ENCODE measurements at regions not wholly inside any gene's neighbourhood (a gene's known extent, or its start where the extent isn't known, plus 50 kb on each side); places are given as distances from the start of the nearest gene placed in this dataset. TPM values are rescaled to one million over a fixed set of nuclear protein-coding genes. Genes with fewer than 3 reads are reported as not detected.
"Not testable (repeated sequence)": the region's sequence is repeated elsewhere in the genome, so short reads cannot be mapped to it uniquely, and the experiment has no call there.

GRCh38 chr1:148211191-148211590 lies 59.1 kb upstream of the NBPF11 start:
- not testable (repeated sequence) for H3K9me3 ChIP-seq (ENCODE audit: low read length); H3K9ac ChIP-seq (ENCODE audit: low read length); H3K9me2 ChIP-seq (replicated peaks; ENCODE audit: insufficient read depth, low read length); H3K4me2 ChIP-seq (ENCODE audit: low read depth, low read length, poor library complexity, severe bottlenecking); H3K4me3 ChIP-seq (ENCODE audit: low read length); H3K36me3 ChIP-seq (ENCODE audit: insufficient read depth, low read length); H2AFZ ChIP-seq (ENCODE audit: low read length); H3K4me1 ChIP-seq (ENCODE audit: low read length); DNase-seq; H3K27ac ChIP-seq (ENCODE audit: low read length); H3K79me2 ChIP-seq (ENCODE audit: low read length); H4K20me1 ChIP-seq (ENCODE audit: insufficient read depth, low read depth, low read length); H3K27me3 ChIP-seq (ENCODE audit: low read length)

GRCh38 chr1:148210624-148211023 lies 58.5 kb upstream of the NBPF11 start:
- not testable (repeated sequence) for H3K27me3 ChIP-seq (ENCODE audit: low read length); H3K4me3 ChIP-seq (ENCODE audit: low read length); H3K4me2 ChIP-seq (ENCODE audit: low read depth, low read length, poor library complexity, severe bottlenecking); H3K9me2 ChIP-seq (replicated peaks; ENCODE audit: insufficient read depth, low read length); H3K9ac ChIP-seq (ENCODE audit: low read length); H4K20me1 ChIP-seq (ENCODE audit: insufficient read depth, low read depth, low read length); H3K36me3 ChIP-seq (ENCODE audit: insufficient read depth, low read length); H3K9me3 ChIP-seq (ENCODE audit: low read length); H2AFZ ChIP-seq (ENCODE audit: low read length); DNase-seq; H3K27ac ChIP-seq (ENCODE audit: low read length); H3K79me2 ChIP-seq (ENCODE audit: low read length); H3K4me1 ChIP-seq (ENCODE audit: low read length)

- H2AFZ ChIP-seq (ENCODE audit: low read length); H4K20me1 ChIP-seq (ENCODE audit: insufficient read depth, low read depth, low read length); H3K4me2 ChIP-seq (ENCODE audit: low read depth, low read length, poor library complexity, severe bottlenecking); H3K9me3 ChIP-seq (ENCODE audit: low read length); H3K4me1 ChIP-seq (ENCODE audit: low read length); H3K36me3 ChIP-seq (ENCODE audit: insufficient read depth, low read length); H3K27ac ChIP-seq (ENCODE audit: low read length); H3K9me2 ChIP-seq (replicated peaks; ENCODE audit: insufficient read depth, low read length); DNase-seq; H3K4me3 ChIP-seq (ENCODE audit: low read length); H3K27me3 ChIP-seq (ENCODE audit: low read length); H3K79me2 ChIP-seq (ENCODE audit: low read length); H3K9ac ChIP-seq (ENCODE audit: low read length): not testable (repeated sequence)
Observed at GRCh38 chr1:148210166-148210565, 58.1 kb upstream of the NBPF11 start.

GRCh38 chr1:148202013-148202412 lies 49.9 kb upstream of the NBPF11 start:
- H3K9me3 ChIP-seq (ENCODE audit: low read length); H3K4me3 ChIP-seq (ENCODE audit: low read length); H3K27me3 ChIP-seq (ENCODE audit: low read length); H3K36me3 ChIP-seq (ENCODE audit: insufficient read depth, low read length); H3K79me2 ChIP-seq (ENCODE audit: low read length); H3K9ac ChIP-seq (ENCODE audit: low read length); H3K9me2 ChIP-seq (replicated peaks; ENCODE audit: insufficient read depth, low read length); H3K4me1 ChIP-seq (ENCODE audit: low read length); DNase-seq; H3K4me2 ChIP-seq (ENCODE audit: low read depth, low read length, poor library complexity, severe bottlenecking); H4K20me1 ChIP-seq (ENCODE audit: insufficient read depth, low read depth, low read length); H3K27ac ChIP-seq (ENCODE audit: low read length); H2AFZ ChIP-seq (ENCODE audit: low read length): not testable (repeated sequence)

Small RNA genes lying in the stretch of these regions (small RNA-seq; reads per million reads assigned to genes)
- gene AC239809.1 (not detected), gene MIR6077 (not detected), gene RF00019 (not detected), gene RNU1-120P (0.36 reads per million), gene RNU1-122P (4.3 reads per million, percentile 76 among the genes with 10 or more reads in this experiment), gene RNU1-13P (1.7 reads per million, percentile 46 among the genes with 10 or more reads in this experiment), gene RNVU1-1 (1.7 reads per million, percentile 48 among the genes with 10 or more reads in this experiment), gene RNVU1-2 (not detected), gene RNVU1-3 (not detected)

Measured in Karpas-422 (cell line).